ENCODE measurements at regions not wholly inside any gene's neighbourhood (a gene's known extent, or its start where the extent isn't known, plus 50 kb on each side); places are given as distances from the start of the nearest gene placed in this dataset.

DNA sequence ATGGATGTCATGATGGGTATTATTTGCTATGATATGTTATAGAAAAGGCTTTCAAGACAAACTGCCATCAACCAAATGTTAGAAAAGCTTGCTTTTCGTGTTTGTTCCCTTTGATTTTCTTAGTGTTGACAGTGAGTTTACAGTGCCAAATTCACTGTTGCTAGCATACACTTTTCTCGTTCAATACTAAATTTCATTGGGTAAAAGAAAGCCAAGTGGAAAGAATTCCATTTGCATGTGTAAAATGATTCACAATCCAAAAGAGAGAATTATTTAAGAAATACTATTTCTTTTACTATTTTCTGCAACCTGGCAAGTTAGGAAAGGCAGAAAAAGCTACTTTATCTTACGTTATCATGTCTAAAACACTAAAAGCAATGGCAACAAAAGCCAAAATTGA lies 301.4 kb downstream of the OTOL1 start (continued):
- TF ChIP-seq, protein P1, sequence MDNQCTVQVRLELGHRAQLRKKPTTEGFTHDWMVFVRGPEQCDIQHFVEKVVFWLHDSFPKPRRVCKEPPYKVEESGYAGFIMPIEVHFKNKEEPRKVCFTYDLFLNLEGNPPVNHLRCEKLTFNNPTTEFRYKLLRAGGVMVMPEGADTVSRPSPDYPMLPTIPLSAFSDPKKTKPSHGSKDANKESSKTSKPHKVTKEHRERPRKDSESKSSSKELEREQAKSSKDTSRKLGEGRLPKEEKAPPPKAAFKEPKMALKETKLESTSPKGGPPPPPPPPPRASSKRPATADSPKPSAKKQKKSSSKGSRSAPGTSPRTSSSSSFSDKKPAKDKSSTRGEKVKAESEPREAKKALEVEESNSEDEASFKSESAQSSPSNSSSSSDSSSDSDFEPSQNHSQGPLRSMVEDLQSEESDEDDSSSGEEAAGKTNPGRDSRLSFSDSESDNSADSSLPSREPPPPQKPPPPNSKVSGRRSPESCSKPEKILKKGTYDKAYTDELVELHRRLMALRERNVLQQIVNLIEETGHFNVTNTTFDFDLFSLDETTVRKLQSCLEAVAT (IDR thresholded peaks at IDR 0.05): no peak
- TF ChIP-seq TCF3 (IDR thresholded peaks at IDR 0.05; ENCODE audit: borderline replicate concordance, insufficient read depth, low read depth, low read length) (no peak), ZSCAN29 (IDR thresholded peaks at IDR 0.05) (no peak), EZH2 (IDR thresholded peaks at IDR 0.05; ENCODE audit: borderline replicate concordance, control insufficient read depth, low read depth, low read length) (no peak), BMI1 (IDR thresholded peaks at IDR 0.05; ENCODE audit: borderline replicate concordance) (no peak), NFYB (IDR thresholded peaks at IDR 0.05; ENCODE audit: insufficient read depth, low read depth, low read length) (no peak), IKZF2 (IDR thresholded peaks at IDR 0.05) (no peak), SREBF2 (IDR thresholded peaks at IDR 0.05; ENCODE audit: low read length) (no peak)

DNA sequence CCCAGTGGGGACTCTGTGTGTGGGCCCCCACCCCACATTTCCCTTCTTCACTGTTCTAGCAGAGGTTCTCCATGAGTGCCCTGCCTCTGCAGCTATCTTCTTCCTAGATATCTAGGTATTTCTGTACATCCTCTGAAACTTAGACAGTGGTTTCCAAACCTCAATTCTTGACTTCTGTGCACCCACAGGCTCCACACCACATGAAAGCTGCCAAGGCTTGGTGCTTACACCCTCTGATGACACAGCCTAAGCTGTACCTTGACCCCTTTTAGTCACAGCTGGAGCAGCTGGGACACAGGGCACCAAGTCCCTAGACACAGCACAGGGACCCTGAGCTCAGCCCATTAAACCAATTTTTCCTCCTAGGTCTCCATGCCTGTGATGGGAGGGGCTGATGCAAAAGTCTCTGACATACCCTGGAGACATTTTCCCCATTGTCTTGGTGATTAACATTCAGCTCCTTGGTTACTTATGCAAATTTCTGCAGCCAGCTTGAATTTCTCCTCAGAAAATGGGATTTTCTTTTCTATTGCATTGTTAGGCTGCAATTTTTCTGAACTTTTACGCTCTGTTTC lies 304.5 kb downstream of the OTOL1 start:
- CTCF ChIA-PET: no interaction called here
- Histone ChIP-seq H3K36me3 (ENCODE audit: control insufficient read depth in 2 of 2, insufficient read depth in 2 of 2, low read length in 1 of 2) (no peaks in the 10 kb centered on the region), H2AFZ (ENCODE audit: control insufficient read depth, low read depth, low read length) (no peak overlapping the region), H3K4me1 (ENCODE audit: control insufficient read depth, insufficient read depth, low read length) (no peaks in the 10 kb centered on the region), H4K20me1 (ENCODE audit: control insufficient read depth, insufficient read depth) (no peaks in the 10 kb centered on the region), H3K4me3 (no peak overlapping the region), H3K27me3 (replicated peaks in 1 of 2; ENCODE audit: control insufficient read depth in 2 of 2, insufficient read depth in 2 of 2, low read length in 1 of 2) (no peaks in the 10 kb centered on the region), H3K9ac (ENCODE audit: control insufficient read depth, insufficient read depth, low read length) (no peak overlapping the region), H3K27ac (ENCODE audit: control insufficient read depth, insufficient read depth) (no peak overlapping the region), H3K4me2 (ENCODE audit: control insufficient read depth, insufficient read depth) (no peak overlapping the region), H3K79me2 (ENCODE audit: control insufficient read depth, insufficient read depth, low read length) (no peaks in the 10 kb centered on the region), H3K9me3 (replicated peaks; ENCODE audit: control insufficient read depth, insufficient read depth, low read length) (no peaks in the 10 kb centered on the region; the same call in 2 of the 3 replicates)
- no peak for FAIRE-seq
- in situ Hi-C loops (cut with MboI) (no loop called here), intact Hi-C loops (cut with micrococcal nuclease; ENCODE audit: unreplicated experiment) (no loop called here)
- ATAC-seq: peak; percentile 77
- POLR2A ChIA-PET: interaction anchor here (0.9 kb wide), 1 partner anchor 107 kb away, joined by 8 read pairs; no protein-coding TSS in a partner anchor
- 8% methylated on average over 1 of the region's 1 CpG for WGBS (ENCODE audit: insufficient coverage, insufficient replicate concordance, low lambda C conversion rate, missing lambda C conversion rate)
- RAD21 ChIA-PET (ENCODE audit: unreplicated experiment): no interaction called here
- TF ChIP-seq MTA2 (IDR thresholded peaks at IDR 0.05; ENCODE audit: low read depth) (no peak), RUNX3 (IDR thresholded peaks at IDR 0.05; ENCODE audit: low read length) (peak; percentile 22; the same call in 1 of the 2 replicates)
- no TSS peak for BruUV-seq (replicated peaks)
- DNase-seq (ENCODE audit: low read depth, low spot score): peak; percentile 8
- SMC1A ChIA-PET (ENCODE audit: uncharacterized antibody, unreplicated experiment): interaction anchor here (1.1 to 1.4 kb wide), 2 partner anchors 14 to 16 kb away, joined by 3 to 4 read pairs; no protein-coding TSS in a partner anchor
